Common myeloid progenitor, CD34-positive (primary cell): ENCODE measurements at regions not wholly inside any gene's neighbourhood (a gene's known extent, or its start where the extent isn't known, plus 50 kb on each side); places are given as distances from the start of the nearest gene placed in this dataset.
A peak's percentile ranks its signal among the peaks of the same experiment; 100 is the strongest.

Experiments
- CTCF ChIA-PET: fragments of 350-600 bp; sonication (Branson Sonifier 250); formaldehyde crosslinking; loops from one replicate; lab custom pipeline; 2021; ENCODE audit warnings: antibody characterized with exemption; lab: Charles Lee
- POLR2A ChIA-PET: fragments of 350-600 bp; sonication (Branson Sonifier 250); formaldehyde crosslinking; loops from one replicate; lab custom pipeline; 2021; ENCODE audit warnings: antibody characterized with exemption; lab: Charles Lee
- DNase-seq, 3 donors: peaks; one replicate each; pipeline versions ENCODE4 v3.0.0 to v3.0.0-alpha.2; 2013
- H3K27ac ChIP-seq, 2 experiments: 1 replicate in 1 of 2; 2 replicates in 1 of 2; pipeline ENCODE4 v1.7.0; 2013; ENCODE audit warnings: inconsistent platforms in 2 of 2, low read length in 2 of 2, mild to moderate bottlenecking in 2 of 2, low read depth in 1 of 2, moderate library complexity in 1 of 2; ENCODE audit not compliant: severe bottlenecking in 2 of 2, insufficient read depth in 1 of 2, poor library complexity in 1 of 2
- H3K27me3 ChIP-seq, 5 experiments: replicated peaks in 2 of 5; 1 replicate in 3 of 5; 2 replicates in 2 of 5; pipeline versions ENCODE4 v1.6.1 to v1.7.0; 2013; ENCODE audit warnings: low read length in 4 of 5, mild to moderate bottlenecking in 2 of 5, moderate library complexity in 2 of 5, inconsistent platforms in 1 of 5; ENCODE audit not compliant: insufficient read depth in 5 of 5, control insufficient read depth in 4 of 5
- H3K36me3 ChIP-seq, 4 experiments: 1 replicate in 2 of 4; 2 replicates in 2 of 4; pipeline versions ENCODE4 v1.6.1 to v1.7.0; 2013; ENCODE audit warnings: low read length in 3 of 4, control low read depth in 1 of 4, mild to moderate bottlenecking in 1 of 4; ENCODE audit not compliant: control insufficient read depth in 4 of 4, insufficient read depth in 4 of 4
- H3K4me1 ChIP-seq, 4 experiments: 1 replicate in 3 of 4; 2 replicates in 1 of 4; pipeline versions ENCODE4 v1.6.1 to v1.7.1; 2013; ENCODE audit warnings: low read length in 3 of 4, mild to moderate bottlenecking in 3 of 4, control low read depth in 1 of 4, inconsistent platforms in 1 of 4, moderate library complexity in 1 of 4; ENCODE audit not compliant: control insufficient read depth in 4 of 4, insufficient read depth in 4 of 4; ENCODE audit errors: control extremely low read depth in 1 of 4
- H3K4me3 ChIP-seq, 7 experiments: 1 replicate in 4 of 7; 2 replicates in 3 of 7; pipeline versions ENCODE4 v1.5.1 to v1.7.0; 2013; ENCODE audit warnings: mild to moderate bottlenecking in 7 of 7, low read length in 6 of 7, moderate library complexity in 6 of 7, inconsistent platforms in 2 of 7, low read depth in 2 of 7, control low read depth in 1 of 7; ENCODE audit not compliant: insufficient read depth in 4 of 7, control insufficient read depth in 1 of 7; ENCODE audit errors: extremely low read depth in 1 of 7
- H3K9me3 ChIP-seq, 5 experiments: 1 replicate in 4 of 5; 2 replicates in 1 of 5; pipeline versions ENCODE4 v1.6.1 to v1.7.1; 2013; ENCODE audit warnings: low read length in 4 of 5, mild to moderate bottlenecking in 2 of 5, inconsistent platforms in 1 of 5, low read depth in 1 of 5, moderate library complexity in 1 of 5; ENCODE audit not compliant: control insufficient read depth in 4 of 5, insufficient read depth in 2 of 5; ENCODE audit errors: control extremely low read depth in 1 of 5
- WGBS: methylation state at CpG from one replicate; pipeline ENCODE4 v1.1.5; 2013; ENCODE audit not compliant: insufficient coverage; 5-methylcytosine and 5-hydroxymethylcytosine counted together

DNA sequence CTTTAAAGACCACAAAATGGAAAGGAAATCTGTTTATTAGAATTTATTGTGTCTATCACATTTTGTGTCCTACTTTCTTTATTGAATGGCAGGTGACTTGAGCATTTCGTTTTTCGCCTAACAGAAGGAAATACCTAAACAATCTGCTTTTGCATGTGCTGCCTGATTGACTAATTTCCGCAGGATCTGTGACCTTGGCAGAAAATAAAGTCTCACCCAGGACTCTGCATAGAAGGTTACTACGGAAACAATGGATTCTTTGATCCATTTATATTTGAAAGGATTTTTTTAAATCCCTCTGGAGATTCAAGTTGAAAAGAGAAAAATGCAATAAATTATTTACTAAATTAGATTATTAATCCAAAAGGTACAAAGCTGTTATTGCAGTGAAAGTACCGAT, 61.0 kb upstream of the CAST start:
- peaks cover 0 to 5% (median 2%) of the 10 kb centered on the region in 5 experiments for H3K27me3 ChIP-seq
- no peak overlapping the region for H3K4me3 ChIP-seq
- no peak for DNase-seq
- no peaks in the 10 kb centered on the region for H3K36me3 ChIP-seq
- ChIA-PET CTCF (interaction anchor here (0.9 to 4.0 kb wide), 19 partner anchors 9 to 747 kb away, joined by 3 to 57 read pairs (median 5); no protein-coding TSS in a partner anchor), POLR2A (interaction anchor here (0.6 kb wide), 1 partner anchor 16 kb away, joined by 4 read pairs; no protein-coding TSS in a partner anchor)
- no peaks in the 10 kb centered on the region for H3K4me1 ChIP-seq
- no peaks in the 10 kb centered on the region for H3K9me3 ChIP-seq
- 92% methylated on average over 3 of the region's 5 CpGs for WGBS
- H3K27ac ChIP-seq, result no peak overlapping the region

DNA sequence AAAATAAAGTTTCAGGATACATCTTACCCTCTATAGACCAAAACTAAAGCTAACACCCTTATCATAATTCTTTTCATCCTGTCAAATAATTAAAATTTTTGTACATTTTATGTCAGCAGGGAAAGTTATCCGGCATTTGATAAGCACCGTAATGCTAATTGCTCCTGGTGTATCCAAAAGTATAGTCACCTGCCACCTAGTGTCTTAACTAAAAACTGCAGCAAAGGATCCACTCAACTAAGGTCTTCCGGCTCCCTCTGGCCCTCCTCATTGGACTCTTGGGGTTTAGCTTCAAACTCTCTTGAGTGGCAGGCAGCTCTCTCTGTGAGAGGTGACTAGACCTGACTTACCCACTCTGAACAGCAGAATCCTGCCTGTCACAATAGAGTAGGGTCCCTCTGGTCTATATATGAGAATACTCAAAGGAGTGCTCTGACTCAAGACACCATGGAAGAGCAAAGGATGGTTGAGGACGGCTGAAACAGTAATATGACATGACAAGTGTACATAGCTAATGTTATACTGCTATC, 60.4 kb upstream of the CAST start:
- CTCF ChIA-PET, result interaction anchor here (0.9 to 4.0 kb wide), 21 partner anchors 10 to 748 kb away, joined by 3 to 57 read pairs (median 5); no protein-coding TSS in a partner anchor
- H3K4me3 ChIP-seq, result no peak overlapping the region
- H3K36me3 ChIP-seq, result no peaks in the 10 kb centered on the region
- POLR2A ChIA-PET, result interaction anchor here (0.6 kb wide), 1 partner anchor 16 kb away, joined by 4 read pairs; no protein-coding TSS in a partner anchor
- DNase-seq, result peak; percentile 59 to 78 (median 67)
- no peaks in the 10 kb centered on the region for H3K9me3 ChIP-seq
- H3K27ac ChIP-seq, result no peak overlapping the region
- H3K27me3 ChIP-seq, result peaks cover 0 to 5% (median 2%) of the 10 kb centered on the region in 5 experiments
- no peaks in the 10 kb centered on the region for H3K4me1 ChIP-seq
- 25% methylated on average over 3 of the region's 4 CpGs for WGBS

DNA sequence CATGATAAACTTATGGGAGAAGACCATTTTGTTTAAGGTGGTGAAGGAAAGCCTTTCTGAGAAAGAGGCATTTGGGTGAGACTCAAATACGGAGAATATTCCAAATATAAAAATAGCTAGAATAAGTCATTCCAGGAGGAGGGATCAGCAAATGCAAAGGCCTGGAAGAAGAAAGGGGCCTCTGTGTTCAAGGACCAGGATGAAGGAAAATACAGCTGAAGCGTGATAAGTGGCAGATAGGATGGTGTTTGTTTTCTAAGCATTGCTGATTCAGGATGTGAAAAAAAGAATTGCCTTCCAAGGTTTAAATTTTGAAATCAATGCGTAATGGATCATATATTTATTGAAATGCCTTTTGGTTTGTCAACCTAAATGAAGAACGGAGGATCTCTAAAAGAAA, 59.4 kb upstream of the CAST start:
- no peak overlapping the region for H3K27ac ChIP-seq
- H3K4me3 ChIP-seq, result no peak overlapping the region
- no peaks in the 10 kb centered on the region for H3K9me3 ChIP-seq
- no peaks in the 10 kb centered on the region for H3K4me1 ChIP-seq
- peaks cover 0 to 5% (median 2%) of the 10 kb centered on the region in 5 experiments for H3K27me3 ChIP-seq
- POLR2A ChIA-PET, result no interaction called here
- CTCF ChIA-PET, result interaction anchor here (1.0 to 4.0 kb wide), 14 partner anchors 10 to 743 kb away, joined by 3 to 57 read pairs (median 6); no protein-coding TSS in a partner anchor
- WGBS, result 100% methylated on average over 3 of the region's 4 CpGs
- no peak for DNase-seq
- H3K36me3 ChIP-seq, result no peaks in the 10 kb centered on the region

DNA sequence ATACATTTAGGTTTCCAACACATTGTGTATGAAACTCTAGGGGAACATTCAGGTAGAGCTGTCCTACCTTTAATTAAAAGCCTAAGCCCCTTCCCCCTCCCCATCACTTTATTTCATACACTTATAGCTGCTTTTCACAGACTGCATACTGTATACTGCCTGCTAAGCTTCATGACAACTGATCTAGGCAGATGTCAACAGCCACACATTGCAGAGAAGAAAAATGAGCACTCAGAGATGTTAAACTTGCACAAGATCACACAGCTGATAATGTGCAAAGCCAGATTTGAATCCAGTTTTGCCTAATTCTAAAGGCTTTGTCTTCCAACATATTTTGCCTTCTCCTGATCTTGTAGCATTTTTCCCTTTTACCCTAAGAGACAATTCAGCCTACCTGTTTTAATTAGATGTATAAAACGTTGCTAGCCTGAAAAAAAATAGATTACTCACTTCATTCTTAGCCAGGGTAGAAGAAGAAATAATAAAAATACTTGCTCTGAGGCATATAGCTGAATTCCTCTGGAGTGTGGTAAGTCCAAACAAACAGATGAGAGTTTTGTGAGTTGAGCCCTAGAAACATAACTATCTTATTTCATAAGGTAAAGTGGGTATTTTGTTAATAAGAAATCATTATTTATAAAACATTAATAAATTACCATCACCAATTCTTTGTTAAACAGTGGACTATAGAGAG, 56.9 kb upstream of the CAST start:
- WGBS, result no CpG with 5 or more reads among the region's 1 CpG
- no peak for DNase-seq
- Histone ChIP-seq H3K4me1 (no peaks in the 10 kb centered on the region), H3K4me3 (no peak overlapping the region), H3K27me3 (peaks cover 0 to 5% (median 2%) of the 10 kb centered on the region in 5 experiments), H3K36me3 (no peaks in the 10 kb centered on the region), H3K9me3 (no peaks in the 10 kb centered on the region), H3K27ac (no peak overlapping the region)
- ChIA-PET POLR2A (no interaction called here), CTCF (interaction anchor here (1.7 kb wide), 1 partner anchor 9 kb away, joined by 5 read pairs; no protein-coding TSS in a partner anchor)

DNA sequence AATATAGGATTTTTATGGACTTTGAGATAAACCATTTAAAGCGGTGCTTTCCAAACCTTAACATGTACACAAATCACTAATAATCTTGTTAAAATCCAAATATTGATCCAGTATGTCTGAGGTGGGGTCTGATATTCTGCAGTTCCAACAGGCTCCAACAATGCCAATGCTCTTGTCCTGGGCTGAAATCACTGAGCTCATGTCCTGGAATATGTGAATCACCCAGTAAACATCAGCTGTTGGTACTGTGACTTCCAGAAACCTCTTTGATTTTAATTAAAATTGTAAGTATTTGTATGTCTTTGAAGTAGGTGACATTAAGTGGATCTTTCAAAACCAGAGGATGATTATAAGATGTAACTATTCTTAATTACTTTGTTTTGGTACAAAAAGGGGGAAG, 52.8 kb upstream of the CAST start:
- Histone ChIP-seq H3K4me3 (no peak overlapping the region), H3K9me3 (no peaks in the 10 kb centered on the region), H3K27ac (no peak overlapping the region), H3K36me3 (no peaks in the 10 kb centered on the region), H3K27me3 (no peaks in the 10 kb centered on the region), H3K4me1 (peaks cover 0 to 4% (median 3%) of the 10 kb centered on the region in 4 experiments)
- ChIA-PET CTCF (interaction anchor here (0.8 kb wide), 1 partner anchor 264 kb away, joined by 3 read pairs; no protein-coding TSS in a partner anchor), POLR2A (no interaction called here)
- no CpG with 5 or more reads among the region's 1 CpG for WGBS
- no peak for DNase-seq

DNA sequence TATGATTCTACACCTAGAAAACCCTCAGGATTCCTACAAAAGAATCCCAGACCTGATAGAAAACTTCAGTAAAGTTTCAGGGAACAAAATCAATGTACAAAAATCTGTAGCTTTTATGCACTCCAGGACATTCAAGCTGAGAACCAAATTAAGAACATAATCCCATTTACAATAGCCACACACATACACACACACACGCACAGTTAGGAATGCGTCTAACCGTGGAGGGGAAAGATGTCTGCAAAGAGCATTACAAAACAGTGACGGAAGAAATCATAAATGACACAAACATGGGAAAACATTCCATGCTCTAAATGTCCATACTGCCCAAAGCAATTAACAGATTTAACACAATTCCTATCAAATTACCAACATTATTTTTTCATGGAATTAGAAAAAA, 51.4 kb upstream of the CAST start:
- 96% methylated on average over 4 of the region's 4 CpGs for WGBS
- no peaks in the 10 kb centered on the region for H3K9me3 ChIP-seq
- H3K27me3 ChIP-seq, result no peaks in the 10 kb centered on the region
- H3K27ac ChIP-seq, result no peak overlapping the region
- H3K4me3 ChIP-seq, result no peak overlapping the region
- peaks cover 0 to 6% (median 3%) of the 10 kb centered on the region in 4 experiments for H3K4me1 ChIP-seq
- no peak for DNase-seq
- POLR2A ChIA-PET, result no interaction called here
- CTCF ChIA-PET, result interaction anchor here (1.5 kb wide), 1 partner anchor 81 kb away, joined by 6 read pairs; no protein-coding TSS in a partner anchor
- no peaks in the 10 kb centered on the region for H3K36me3 ChIP-seq

DNA sequence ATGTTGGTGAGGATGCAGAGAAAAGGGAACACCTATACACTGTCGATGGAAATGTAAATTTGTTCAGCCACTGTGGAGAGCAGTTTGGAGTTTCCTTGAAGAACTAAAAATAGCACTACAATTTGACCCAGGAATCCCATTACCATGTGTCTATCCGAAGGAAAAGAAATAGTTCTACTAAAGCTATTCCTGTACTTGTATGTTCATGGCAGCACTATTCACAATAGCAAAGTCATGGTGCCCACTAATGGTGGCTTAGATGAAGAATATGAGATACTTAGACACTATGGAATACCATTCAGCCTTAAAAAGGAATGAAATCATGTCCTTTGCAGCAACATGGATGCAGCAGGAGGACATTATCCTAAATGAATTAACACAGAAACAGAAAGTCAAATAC, 50.2 kb upstream of the CAST start:
- H3K27ac ChIP-seq, result no peak overlapping the region
- WGBS, result 62% methylated on average over 2 of the region's 2 CpGs
- H3K9me3 ChIP-seq, result no peaks in the 10 kb centered on the region
- no peak for DNase-seq
- H3K36me3 ChIP-seq, result no peaks in the 10 kb centered on the region
- peaks cover 0 to 6% (median 3%) of the 10 kb centered on the region in 4 experiments for H3K4me1 ChIP-seq
- H3K27me3 ChIP-seq, result no peaks in the 10 kb centered on the region
- CTCF ChIA-PET, result interaction anchor here (1.5 to 4.4 kb wide), 2 partner anchors 10 to 79 kb away, joined by 6 to 24 read pairs; no protein-coding TSS in a partner anchor
- POLR2A ChIA-PET, result no interaction called here
- no peak overlapping the region for H3K4me3 ChIP-seq
